Stimulated activated CD4-positive, alpha-beta T cell treated with anti-CD3 and anti-CD28 coated beads, Interleukin-15, amount 100 ng/mL, for 48 hours (primary cell): ENCODE measurements at regions not wholly inside any gene's neighbourhood (a gene's known extent, or its start where the extent isn't known, plus 50 kb on each side); places are given as distances from the start of the nearest gene placed in this dataset.
"Not testable (repeated sequence)": the region's sequence is repeated elsewhere in the genome, so short reads cannot be mapped to it uniquely, and the experiment has no call there.

Source experiments
- DNase-seq, 2 donors: peaks; one replicate each; pipeline ENCODE4 v3.0.0-alpha.2; 2020; ENCODE audit warnings: low read depth in 2 of 2

DNA sequence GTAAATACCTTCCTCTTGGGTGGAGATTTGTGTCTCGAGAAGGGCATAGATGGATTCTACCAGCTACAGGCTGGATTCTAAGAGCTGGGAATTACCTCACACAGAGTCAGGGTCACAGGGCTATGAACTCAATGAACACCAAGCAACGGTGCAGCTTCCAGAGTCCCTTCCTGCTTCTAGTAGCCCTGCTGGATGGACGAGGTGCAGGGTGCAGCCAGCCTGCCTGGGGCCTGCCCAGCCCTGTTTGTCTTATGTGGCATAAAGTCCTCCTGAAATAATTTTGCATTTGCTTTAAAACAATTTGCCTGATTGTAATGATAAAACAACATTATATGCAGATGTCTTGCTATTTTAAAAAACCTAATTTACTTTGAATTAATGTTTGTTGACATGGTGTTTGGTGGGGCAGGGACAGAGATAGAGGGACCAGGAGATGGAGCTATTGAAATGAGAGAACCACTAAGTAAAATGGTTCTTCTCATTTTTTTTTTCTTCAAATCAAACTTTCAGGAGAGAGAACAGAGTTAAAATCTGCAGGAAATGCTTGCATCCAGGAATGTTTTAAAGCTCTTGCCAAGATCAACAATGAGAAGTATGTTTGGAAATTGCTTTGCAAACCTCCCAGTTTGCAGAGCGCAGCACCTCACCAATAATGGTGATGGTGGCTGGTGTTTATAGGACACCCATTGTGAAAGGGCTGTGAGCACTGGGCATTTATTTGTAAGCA, 305.4 kb upstream of the PODXL start:
- no peak for DNase-seq

DNA sequence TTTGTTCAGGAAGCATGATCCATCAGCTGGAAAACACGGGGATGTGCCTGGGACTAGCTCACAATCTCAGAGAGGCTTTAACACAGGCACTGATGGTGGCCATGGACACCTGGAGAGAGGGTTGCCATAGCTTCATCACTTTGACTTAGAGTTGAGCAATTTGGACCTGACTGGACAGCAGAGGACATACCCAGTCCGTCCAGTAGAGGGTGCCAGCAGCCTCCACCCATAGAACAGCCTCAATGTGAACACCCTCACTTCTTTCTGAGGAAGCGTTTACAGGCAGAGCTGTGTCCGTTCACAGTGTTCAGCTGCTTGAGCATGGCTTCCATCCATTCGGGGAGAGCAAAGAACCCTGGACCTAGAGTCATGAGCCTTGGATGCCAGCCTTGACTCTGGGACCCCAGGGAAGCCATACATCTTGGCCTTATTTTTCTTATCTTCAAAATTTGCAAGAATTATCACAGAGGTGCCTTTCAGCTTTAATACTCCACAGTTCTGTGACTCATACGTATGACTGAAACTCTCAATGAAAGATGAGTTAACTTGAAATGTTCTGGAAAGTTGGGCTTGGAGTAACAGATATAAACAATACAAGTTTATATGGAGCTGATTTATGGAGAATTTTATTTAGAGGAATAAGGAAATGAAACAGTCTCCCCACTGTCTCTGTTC, 302.9 kb upstream of the PODXL start:
- DNase-seq: peak; percentile 19 to 26

- DNase-seq: no peak
Observed at GRCh38 chr7:131858611-131859010, 302.2 kb upstream of the PODXL start.

- DNase-seq: no peak
Observed at GRCh38 chr7:131849472-131849871, 293.0 kb upstream of the PODXL start.

DNA sequence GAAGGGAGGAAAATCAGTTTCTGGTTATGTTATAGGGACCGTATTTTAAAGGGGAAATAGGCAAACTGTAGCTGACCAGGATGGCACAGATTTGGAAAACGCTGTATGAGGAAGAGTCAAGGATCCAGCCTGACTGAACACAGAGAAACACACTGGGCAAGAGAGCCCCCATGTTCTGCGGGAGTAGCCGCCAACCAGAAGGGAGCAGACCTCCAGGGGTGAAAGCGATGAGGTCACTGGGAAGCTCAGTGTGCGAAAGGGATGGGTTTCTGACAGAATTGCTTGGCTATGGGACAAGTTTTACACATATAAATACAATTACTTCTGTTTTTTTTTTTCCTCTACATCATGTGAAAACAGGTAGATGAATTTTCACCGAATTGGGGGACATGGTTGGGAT, 291.6 kb upstream of the PODXL start:
- no peak for DNase-seq

DNA sequence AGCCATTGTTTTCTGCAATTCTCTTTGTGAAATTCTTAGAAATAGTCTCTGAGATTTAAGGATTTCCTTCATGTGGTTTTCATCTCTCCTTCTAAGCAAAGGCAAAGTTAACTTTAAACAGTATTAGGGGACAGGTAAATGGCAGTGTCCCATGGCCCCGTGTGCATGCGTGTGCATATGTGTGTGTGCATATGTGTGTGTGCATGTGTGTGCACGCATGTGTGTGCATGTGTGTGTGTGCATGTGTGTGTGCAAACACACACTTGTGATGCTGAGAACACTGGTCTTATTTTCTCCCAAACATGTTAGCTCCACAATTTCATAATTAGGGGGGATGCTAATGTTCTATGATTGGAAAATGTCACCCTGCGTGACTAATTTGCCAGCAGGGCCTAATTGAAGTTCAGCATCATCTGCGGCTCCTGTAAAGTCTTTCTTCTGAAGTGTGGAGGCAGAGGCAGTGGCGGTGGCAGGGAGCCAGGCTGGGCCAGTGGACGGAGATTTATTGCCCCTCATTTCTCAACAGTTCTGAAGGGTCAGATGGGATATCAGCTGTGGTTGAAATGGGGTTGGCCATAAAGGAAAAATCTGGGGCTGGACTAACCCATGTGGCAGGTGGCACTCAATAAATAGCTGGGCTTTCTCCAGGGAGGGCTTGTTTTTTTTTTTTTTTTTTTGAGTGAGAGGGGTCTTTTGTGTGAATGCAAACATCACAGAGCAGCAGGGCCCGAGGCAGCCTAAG, 289.3 kb upstream of the PODXL start:
- no peak for DNase-seq

- DNase-seq: no peak
Observed at GRCh38 chr7:131844369-131844768, 287.9 kb upstream of the PODXL start.

DNA sequence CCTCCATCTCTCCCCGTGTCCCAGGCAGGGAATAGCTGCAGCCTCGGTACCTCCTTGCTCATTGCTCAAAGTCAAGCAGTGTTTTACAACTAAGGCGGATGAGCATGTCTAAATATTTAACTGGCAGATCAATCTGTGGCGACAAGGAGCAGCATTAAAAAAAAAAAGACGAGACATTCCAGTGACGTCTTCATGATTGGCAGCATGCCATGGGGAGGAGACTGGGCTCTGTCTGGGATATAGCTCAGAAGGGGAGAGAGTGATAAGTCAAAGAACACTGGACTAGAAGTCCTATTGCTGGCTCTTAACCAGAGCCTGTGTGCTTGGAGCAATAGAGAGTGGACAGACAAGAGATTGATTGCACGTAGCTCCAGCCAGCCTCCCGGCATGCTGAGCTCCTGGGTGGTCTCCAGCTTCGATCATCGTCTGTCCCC, 287.5 kb upstream of the PODXL start:
- DNase-seq: no peak

GRCh38 chr7:131839967-131840690, 283.7 kb upstream of the PODXL start:
- DNase-seq: no peak

DNA sequence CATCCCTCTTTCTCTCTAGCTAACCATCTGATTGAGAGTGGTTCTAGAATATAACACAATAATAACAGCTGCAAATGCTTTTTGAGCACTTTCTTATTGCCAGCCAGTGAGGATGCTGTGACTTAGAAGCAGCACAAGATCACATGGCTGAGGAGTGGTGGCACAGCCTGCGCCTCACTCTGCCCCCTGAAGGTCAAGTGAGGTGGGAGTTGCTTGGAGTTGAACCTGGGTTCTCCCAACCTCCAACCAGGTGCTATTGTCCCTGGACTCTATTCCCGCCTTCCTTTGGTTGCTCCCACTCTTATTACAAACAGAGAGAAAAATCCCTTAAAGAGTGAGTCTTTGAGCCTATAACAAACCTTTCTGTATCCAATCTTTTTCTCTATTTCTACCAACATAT, 280.3 kb upstream of the PODXL start:
- no peak for DNase-seq

GRCh38 chr7:131835141-131835540, 278.7 kb upstream of the PODXL start:
- DNase-seq: no peak

GRCh38 chr7:131830681-131831080, 274.3 kb upstream of the PODXL start:
- no peak for DNase-seq

- no peak for DNase-seq
Observed at GRCh38 chr7:131829947-131830558, 273.6 kb upstream of the PODXL start.

DNA sequence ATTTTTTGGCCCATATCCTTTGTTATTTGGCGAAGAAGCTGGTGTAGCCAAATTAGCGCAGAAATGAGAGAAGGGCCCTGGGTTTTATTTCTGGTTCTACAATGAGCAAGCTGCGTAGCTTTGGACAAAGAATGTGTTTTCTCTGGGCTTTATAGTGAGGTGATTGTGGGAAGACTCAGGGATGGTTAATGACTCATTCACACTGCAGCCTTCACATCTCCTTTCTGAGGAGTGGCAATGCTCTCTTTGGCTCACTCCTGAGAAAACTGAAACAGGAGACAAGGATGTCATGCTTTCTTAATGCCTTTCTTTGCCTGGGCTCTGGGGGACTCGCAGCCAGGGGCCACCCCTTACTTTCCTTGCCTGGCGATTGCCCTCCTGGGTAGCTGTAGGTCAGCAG, 271.0 kb upstream of the PODXL start:
- no peak for DNase-seq

DNA sequence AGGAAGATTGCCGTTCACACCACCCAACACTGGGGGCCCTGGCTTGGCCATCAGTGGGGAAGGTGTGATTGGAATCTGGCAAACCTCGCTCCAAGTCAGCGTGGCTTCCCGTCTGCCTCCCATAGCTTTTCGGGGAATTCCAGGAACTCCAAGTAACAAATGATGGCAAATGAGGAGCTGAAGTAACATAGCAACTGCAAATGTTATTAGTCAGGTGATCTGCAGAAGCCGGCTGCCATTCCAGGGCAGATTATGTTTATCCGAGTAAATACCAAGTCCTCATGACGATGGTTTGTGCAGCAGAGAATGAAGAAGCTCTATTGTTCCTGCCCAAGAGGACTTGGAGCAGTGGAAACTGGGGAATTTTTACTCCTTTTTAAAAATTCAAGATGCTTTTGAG, 270.5 kb upstream of the PODXL start:
- DNase-seq: no peak

DNA sequence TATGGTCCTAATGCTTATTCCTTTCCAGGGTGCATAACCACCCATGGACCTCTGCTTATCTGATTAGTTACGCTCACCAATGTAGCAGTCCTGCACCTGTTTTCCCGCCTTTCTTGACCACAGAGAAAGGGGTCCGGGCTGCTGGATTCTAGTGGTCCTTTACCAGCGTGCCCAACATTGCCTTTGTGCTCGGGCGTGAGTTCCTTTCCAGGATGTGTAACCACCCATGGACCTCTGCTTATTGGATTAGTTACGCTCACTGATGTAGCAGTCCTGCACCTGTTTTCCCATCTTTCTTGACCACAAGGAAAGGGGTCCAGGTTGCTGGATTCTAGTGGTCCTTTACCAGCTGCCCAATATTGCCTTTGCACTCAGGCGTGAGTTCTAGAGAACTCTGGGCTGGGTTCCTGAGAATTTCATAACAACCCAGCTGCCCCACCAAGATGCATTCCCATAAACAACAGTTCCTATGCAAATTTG, 267.6 kb upstream of the PODXL start:
- DNase-seq: not testable (repeated sequence)

- DNase-seq: no peak
Observed at GRCh38 chr7:131819891-131820290, 263.5 kb upstream of the PODXL start.

DNA sequence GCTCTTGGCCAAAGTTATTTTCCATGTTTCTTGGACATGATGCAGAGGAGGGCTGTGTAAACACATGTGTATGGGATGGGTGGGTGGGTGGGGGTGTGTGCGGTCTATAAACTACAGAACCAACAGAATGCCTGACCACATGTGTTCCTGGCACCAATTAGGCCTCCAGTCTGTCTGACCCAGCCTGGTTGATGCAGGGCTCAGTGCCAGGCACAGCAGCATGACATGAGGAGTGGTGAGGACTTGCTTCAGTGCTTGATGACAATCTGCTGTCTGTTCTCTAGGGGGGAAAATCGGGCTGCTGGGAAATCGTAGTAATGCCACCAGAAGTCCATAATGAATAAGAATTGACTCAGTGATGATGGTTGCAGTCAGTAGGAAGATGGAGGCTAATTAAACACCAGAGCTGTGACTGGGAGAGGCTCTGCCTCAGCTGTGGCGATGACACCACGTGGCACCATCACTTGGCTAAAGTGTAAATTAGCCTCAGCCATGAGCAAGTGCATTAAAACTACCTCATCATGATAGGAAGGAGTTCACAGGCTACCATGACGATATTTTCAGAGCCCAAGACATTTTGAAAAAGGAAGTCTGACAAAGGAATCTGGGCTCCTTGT, 260.1 kb upstream of the PODXL start:
- no peak for DNase-seq

DNA sequence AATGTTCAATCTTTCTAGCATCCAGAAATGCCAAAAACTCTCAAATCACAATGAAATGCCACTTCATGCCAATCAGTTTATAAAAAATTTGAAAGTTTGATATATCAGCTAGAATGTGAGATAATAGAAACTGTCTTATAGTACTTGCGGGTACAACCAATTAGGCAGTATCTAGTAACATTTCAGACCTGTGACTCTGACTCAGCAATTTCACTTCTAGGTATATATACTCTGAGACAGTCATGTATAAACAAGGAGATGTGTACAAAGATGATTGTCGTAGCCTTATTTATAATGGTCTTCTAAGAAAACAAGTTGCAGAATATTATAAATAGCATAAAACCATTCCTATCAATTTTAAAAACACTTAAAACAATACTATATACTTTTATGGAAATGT, 252.3 kb upstream of the PODXL start:
- no peak for DNase-seq

GRCh38 chr7:131808156-131808555, 251.7 kb upstream of the PODXL start:
- not testable (repeated sequence) for DNase-seq

DNA sequence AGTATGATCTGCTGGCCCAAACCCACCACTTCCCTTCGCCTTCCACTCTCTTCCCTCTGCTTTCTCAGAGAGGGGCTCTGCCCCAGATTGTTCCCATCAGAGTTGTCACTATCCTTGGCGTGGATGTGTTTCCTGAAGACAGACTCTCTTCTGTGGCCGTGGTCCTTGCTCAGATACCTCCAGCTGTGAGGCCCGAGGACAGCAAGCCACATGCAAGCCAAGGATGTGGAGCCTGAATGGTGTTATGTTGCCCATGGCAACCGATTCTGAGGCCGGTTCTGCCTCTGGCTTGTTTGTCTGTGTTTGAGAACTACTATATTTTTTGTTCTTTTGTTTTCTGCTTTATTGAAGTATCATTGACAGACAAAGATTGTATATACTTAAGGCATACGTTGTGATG, 247.4 kb upstream of the PODXL start:
- DNase-seq: no peak
